HepG2 (cell line): ENCODE measurements at regions not wholly inside any gene's neighbourhood (a gene's known extent, or its start where the extent isn't known, plus 50 kb on each side); places are given as distances from the start of the nearest gene placed in this dataset.

ENCODE experiments used
- ASH2L ChIP-seq: fragments of 300-600, 200-600 bp; sonication (generic); IDR thresholded peaks from 2 replicates; pipeline ENCODE4 v1.7.0; 2017; ENCODE audit warnings: low read depth, mild to moderate bottlenecking, moderate library complexity, mixed read lengths, low read length; ENCODE audit not compliant: insufficient read length
- CEBPG ChIP-seq: IDR thresholded peaks from 2 replicates; pipeline ENCODE4 v1.6.1; 2016
- CREM ChIP-seq, 2 experiments: sonication (generic) in 1 of 2; formaldehyde crosslinking in 1 of 2; IDR thresholded peaks; 2 replicates each; pipeline versions ENCODE4 v1.4.0 to v1.6.1; 2016 to 2020; ENCODE audit warnings: antibody characterized with exemption in 1 of 2, mild to moderate bottlenecking in 1 of 2, missing genetic modification reagents in 1 of 2
- FOXA3 ChIP-seq: IDR thresholded peaks from 2 replicates; pipeline ENCODE4 v1.6.1; 2016; ENCODE audit warnings: missing genetic modification reagents, missing compliant biosample characterization
- HNF4A ChIP-seq: sonication (generic); formaldehyde crosslinking; IDR thresholded peaks from 2 replicates; pipeline ENCODE4 v1.4.0; 2020; ENCODE audit warnings: missing genetic modification reagents
- HNF4G ChIP-seq, 2 experiments: sonication (generic) in 1 of 2; formaldehyde crosslinking in 1 of 2; IDR thresholded peaks; 2 replicates each; pipeline versions ENCODE4 v1.4.0 to v1.6.1; 2011 to 2020; ENCODE audit warnings: borderline replicate concordance in 2 of 2, low read depth in 2 of 2, mild to moderate bottlenecking in 2 of 2, low read length in 1 of 2, missing genetic modification reagents in 1 of 2, moderate library complexity in 1 of 2
- ISL2 ChIP-seq: sonication (generic); formaldehyde crosslinking; IDR thresholded peaks from 2 replicates; pipeline ENCODE4 v1.5.0; 2020; ENCODE audit warnings: missing genetic modification reagents
- MIXL1 ChIP-seq: IDR thresholded peaks from 2 replicates; pipeline ENCODE4 v1.6.1; 2016
- NR2F2 ChIP-seq: IDR thresholded peaks from 2 replicates; pipeline ENCODE4 v1.6.1; 2012; ENCODE audit warnings: low read depth, inconsistent platforms, borderline replicate concordance
- ONECUT2 ChIP-seq: sonication (generic); formaldehyde crosslinking; IDR thresholded peaks from 2 replicates; pipeline ENCODE4 v1.4.0; 2020; ENCODE audit warnings: missing genetic modification reagents
- POGK ChIP-seq: sonication (generic); formaldehyde crosslinking; conservative IDR thresholded peaks from 2 replicates; pipeline ENCODE4 v1.8.0; 2022; ENCODE audit warnings: mild to moderate bottlenecking, moderate library complexity, missing genetic modification reagents
- PPARG ChIP-seq: conservative IDR thresholded peaks from 2 replicates; pipeline ENCODE4 v1.6.1; 2016; ENCODE audit warnings: missing biosample characterization, missing genetic modification reagents
- SOX5 ChIP-seq: IDR thresholded peaks from 2 replicates; pipeline ENCODE4 v1.6.1; 2016; ENCODE audit warnings: borderline replicate concordance
- SOX6 ChIP-seq, 2 experiments: fragments of 450-650 bp in 1 of 2; sonication (generic) in 1 of 2; formaldehyde crosslinking in 1 of 2; IDR thresholded peaks; 2 replicates each; pipeline versions ENCODE4 v1.4.0 to v1.6.1; 2017 to 2020; ENCODE audit warnings: antibody characterized with exemption in 1 of 2, mild to moderate bottlenecking in 1 of 2, missing genetic modification reagents in 1 of 2
- TARDBP ChIP-seq: sonication (generic); formaldehyde crosslinking; IDR thresholded peaks from 2 replicates; pipeline ENCODE4 v1.8.0; 2022; ENCODE audit warnings: mild to moderate bottlenecking, missing genetic modification reagents
- TBX3 ChIP-seq: fragments of 450-650 bp; IDR thresholded peaks from 2 replicates; pipeline ENCODE4 v1.6.1; 2017; ENCODE audit warnings: antibody characterized with exemption, mild to moderate bottlenecking, inconsistent platforms, borderline replicate concordance
- ZBTB39 ChIP-seq: sonication (generic); formaldehyde crosslinking; IDR thresholded peaks from 2 replicates; pipeline ENCODE4 v1.5.0; 2020; ENCODE audit warnings: missing genetic modification reagents
- ZFP82 ChIP-seq: sonication (generic); formaldehyde crosslinking; IDR thresholded peaks from 2 replicates; pipeline ENCODE4 v1.5.1; 2020; ENCODE audit warnings: mild to moderate bottlenecking, missing genetic modification reagents, borderline replicate concordance
- ZNF562 ChIP-seq: sonication (generic); formaldehyde crosslinking; IDR thresholded peaks from 2 replicates; pipeline ENCODE4 v1.8.0; 2022; ENCODE audit warnings: missing genetic modification reagents, borderline replicate concordance
- ZNF564 ChIP-seq: sonication (generic); formaldehyde crosslinking; IDR thresholded peaks from 2 replicates; pipeline ENCODE4 v1.8.1; 2023; ENCODE audit warnings: mild to moderate bottlenecking, missing genetic modification reagents
- ZNF580 ChIP-seq: IDR thresholded peaks from 2 replicates; pipeline ENCODE4 v1.6.1; 2016; ENCODE audit warnings: low read depth, borderline replicate concordance
- ZNF639 ChIP-seq: conservative IDR thresholded peaks from 2 replicates; pipeline ENCODE4 v1.6.1; 2018; ENCODE audit warnings: missing genetic modification reagents
- ZNF773 ChIP-seq: sonication (generic); formaldehyde crosslinking; IDR thresholded peaks from 2 replicates; pipeline ENCODE4 v1.4.0; 2020; ENCODE audit warnings: missing genetic modification reagents, borderline replicate concordance
- ZNF891 ChIP-seq: sonication (generic); formaldehyde crosslinking; IDR thresholded peaks from 2 replicates; pipeline ENCODE4 v1.5.0; 2020; ENCODE audit warnings: mild to moderate bottlenecking, missing genetic modification reagents
- ZSCAN29 ChIP-seq: sonication (generic); formaldehyde crosslinking; conservative IDR thresholded peaks from 2 replicates; pipeline ENCODE4 v1.4.0; 2020; ENCODE audit warnings: mild to moderate bottlenecking, missing genetic modification reagents

- TF ChIP-seq ZBTB39 (CRISPR knock-in tag): peak; percentile 66; the same call in 1 of the 2 replicates
- no peak for TF ChIP-seq SOX6 (IDR thresholded peaks at IDR 0.05)
- peak; percentile 34; the same call in 1 of the 2 replicates for TF ChIP-seq SOX6 (CRISPR knock-in tag; IDR thresholded peaks at IDR 0.05)
- peak; percentile 41; the same call in 1 of the 2 replicates for TF ChIP-seq NR2F2
- TF ChIP-seq PPARG (CRISPR knock-in tag): 0 out of 2 replicates have a peak, but pooled peaks have one; percentile 11
- no peak for TF ChIP-seq ZNF562
- TF ChIP-seq TBX3: peak; percentile 77
- no peak for TF ChIP-seq TARDBP (CRISPR knock-in tag)
- no peak for TF ChIP-seq ZNF639 (CRISPR knock-in tag)
- peak; percentile 76 for TF ChIP-seq HNF4G (IDR thresholded peaks at IDR 0.05; ENCODE audit: borderline replicate concordance, low read depth, low read length)
- peak; percentile 51; the same call in 1 of the 2 replicates for TF ChIP-seq HNF4G (CRISPR knock-in tag; IDR thresholded peaks at IDR 0.05; ENCODE audit: borderline replicate concordance, low read depth)
- no peak for TF ChIP-seq POGK
- TF ChIP-seq MIXL1 (CRISPR knock-in tag): 0 out of 2 replicates have a peak, but pooled peaks have one; percentile 51
- peak; percentile 21; the same call in 1 of the 2 replicates for TF ChIP-seq CREM (IDR thresholded peaks at IDR 0.05)
- no peak for TF ChIP-seq CREM (CRISPR knock-in tag; IDR thresholded peaks at IDR 0.05)
- TF ChIP-seq ZNF773 (CRISPR knock-in tag): no peak
- TF ChIP-seq ZNF580 (CRISPR knock-in tag): no peak
- TF ChIP-seq ZFP82 (CRISPR knock-in tag): no peak
- TF ChIP-seq CEBPG (CRISPR knock-in tag): peak; percentile 18; the same call in 1 of the 2 replicates
- no peak for TF ChIP-seq ZSCAN29 (CRISPR knock-in tag)
- peak; percentile 80 for TF ChIP-seq ISL2 (CRISPR knock-in tag)
- TF ChIP-seq ZNF564: no peak
- TF ChIP-seq FOXA3: peak; percentile 37; the same call in 1 of the 2 replicates
- no peak for TF ChIP-seq ZNF891 (CRISPR knock-in tag)
- peak; percentile 90 for TF ChIP-seq HNF4A
- peak; percentile 28 for TF ChIP-seq ASH2L
- TF ChIP-seq SOX5 (CRISPR knock-in tag): peak; percentile 74; the same call in 1 of the 2 replicates
- TF ChIP-seq ONECUT2: peak; percentile 13; the same call in 1 of the 2 replicates
Observed at GRCh38 chr10:33799281-33799943, 464.9 kb upstream of the NRP1 start (continued).
